IMR-90 (cell line): ENCODE measurements at regions not wholly inside any gene's neighbourhood (a gene's known extent, or its start where the extent isn't known, plus 50 kb on each side); places are given as distances from the start of the nearest gene placed in this dataset.

Experiments used
- ATAC-seq: fragments of 200-7000 bp; cut with Tn5 transposase; 2 replicates; pipeline ENCODE4 v1.9.1; 2020; ENCODE audit warnings: low read depth, mild to moderate bottlenecking, moderate library complexity
- BruUV-seq: library from RNA; stranded (reverse); fragments of 400-500 nt; replicated peaks from 2 replicates; lab custom pipeline; 2021; lab: Mats Ljungman, UMichigan
- CTCF ChIA-PET: fragments of 300-600 bp; formaldehyde crosslinking; extraction: SDS; loops from one replicate; lab custom pipeline; 2021; ENCODE audit warnings: antibody characterized with exemption; lab: Yijun Ruan, JAX
- POLR2A ChIA-PET: fragments of 300-600 bp; sonication (Branson Sonifier 250); formaldehyde crosslinking; loops from one replicate; lab custom pipeline; 2022; ENCODE audit warnings: antibody characterized with exemption; ENCODE audit not compliant: unreplicated experiment; lab: Charles Lee
- DNase-seq: peaks from one replicate; pipeline ENCODE4 v3.0.0; 2013
- H2AFZ ChIP-seq: replicated peaks from 2 replicates; pipeline ENCODE3; 2013; ENCODE audit warnings: low read length, mild to moderate bottlenecking; ENCODE audit not compliant: poor library complexity
- H2AK5ac ChIP-seq: 2 replicates; pipeline ENCODE4 v1.6.1; 2013; ENCODE audit warnings: low read depth, low read length, inconsistent platforms
- H2AK9ac ChIP-seq: replicated peaks from 2 replicates; pipeline ENCODE3; 2013; ENCODE audit warnings: mild to moderate bottlenecking, low read depth, low read length, moderate library complexity; ENCODE audit not compliant: poor library complexity
- H2BK120ac ChIP-seq: 2 replicates; pipeline ENCODE4 v1.6.1; 2013; ENCODE audit warnings: low read depth, low read length, inconsistent platforms
- H2BK15ac ChIP-seq: 3 replicates; pipeline ENCODE4 v1.6.1; 2013; ENCODE audit warnings: low read depth, low read length, inconsistent platforms
- H2BK20ac ChIP-seq: 2 replicates; pipeline ENCODE4 v1.6.1; 2013; ENCODE audit warnings: low read depth, mild to moderate bottlenecking, inconsistent platforms, low read length, moderate library complexity
- H2BK5ac ChIP-seq: 2 replicates; pipeline ENCODE4 v1.6.1; 2013; ENCODE audit warnings: mild to moderate bottlenecking, low read depth, low read length, inconsistent platforms; ENCODE audit not compliant: poor library complexity, severe bottlenecking
- H3K14ac ChIP-seq: replicated peaks from 2 replicates; pipeline ENCODE4 v1.6.1; 2013; ENCODE audit warnings: low read depth, low read length, inconsistent platforms
- H3K18ac ChIP-seq: 2 replicates; pipeline ENCODE4 v1.6.1; 2013; ENCODE audit warnings: low read depth, low read length, control low read depth
- H3K23ac ChIP-seq: 2 replicates; pipeline ENCODE4 v1.6.1; 2013; ENCODE audit warnings: low read depth, low read length, inconsistent platforms
- H3K27ac ChIP-seq: 2 replicates; pipeline ENCODE4 v1.5.1; 2013; ENCODE audit warnings: mild to moderate bottlenecking, control low read depth, low read length; ENCODE audit not compliant: insufficient read depth
- H3K27me3 ChIP-seq: 2 replicates; pipeline ENCODE4 v1.6.1; 2013; ENCODE audit warnings: low read length; ENCODE audit not compliant: control insufficient read depth, insufficient read depth
- H3K36me3 ChIP-seq: 2 replicates; pipeline ENCODE4 v1.6.1; 2013; ENCODE audit warnings: low read length, mixed read lengths; ENCODE audit not compliant: control insufficient read depth, insufficient read depth
- H3K4ac ChIP-seq: 2 replicates; pipeline ENCODE4 v1.6.1; 2013; ENCODE audit warnings: low read depth, low read length, inconsistent platforms
- H3K4me1 ChIP-seq: 2 replicates; pipeline ENCODE4 v1.6.1; 2013; ENCODE audit warnings: low read length, mixed read lengths; ENCODE audit not compliant: control insufficient read depth, insufficient read depth
- H3K4me2 ChIP-seq: 2 replicates; pipeline ENCODE4 v1.6.1; 2013; ENCODE audit warnings: low read depth, mild to moderate bottlenecking, control low read depth, low read length, moderate library complexity
- H3K4me3 ChIP-seq: 2 replicates; pipeline ENCODE4 v1.5.1; 2013; ENCODE audit warnings: low read depth, mild to moderate bottlenecking, control low read depth, low read length, moderate library complexity; ENCODE audit not compliant: insufficient read depth
- H3K56ac ChIP-seq: 2 replicates; pipeline ENCODE4 v1.6.1; 2013; ENCODE audit warnings: low read length, inconsistent platforms; ENCODE audit not compliant: insufficient read depth; ENCODE audit errors: extremely low read depth
- H3K79me1 ChIP-seq, 2 experiments: 2 replicates each; pipeline ENCODE4 v1.6.1; 2013; ENCODE audit warnings: low read length in 2 of 2, inconsistent platforms in 1 of 2, low read depth in 1 of 2
- H3K9ac ChIP-seq: 2 replicates; pipeline ENCODE4 v1.6.1; 2013; ENCODE audit warnings: low read depth, low read length, control low read depth
- H3K9me1 ChIP-seq: 2 replicates; pipeline ENCODE4 v1.6.1; 2013; ENCODE audit warnings: low read length, inconsistent platforms; ENCODE audit not compliant: insufficient read depth
- H3K9me3 ChIP-seq: 2 replicates; pipeline ENCODE4 v1.6.1; 2013; ENCODE audit warnings: low read length; ENCODE audit not compliant: control insufficient read depth, insufficient read depth
- H4K20me1 ChIP-seq: 2 replicates; pipeline ENCODE4 v1.6.1; 2013; ENCODE audit warnings: low read length, inconsistent platforms; ENCODE audit not compliant: insufficient read depth
- H4K5ac ChIP-seq: 2 replicates; pipeline ENCODE4 v1.6.1; 2013; ENCODE audit warnings: mild to moderate bottlenecking, low read depth, low read length, control low read depth
- H4K8ac ChIP-seq, 2 experiments: 2 replicates each; pipeline ENCODE4 v1.6.1; 2013; ENCODE audit warnings: low read depth in 2 of 2, low read length in 2 of 2, control low read depth in 1 of 2, inconsistent platforms in 1 of 2
- H4K91ac ChIP-seq: 2 replicates; pipeline ENCODE4 v1.6.1; 2013; ENCODE audit warnings: low read depth, low read length, inconsistent platforms; ENCODE audit not compliant: insufficient read depth
- BHLHE40 ChIP-seq: fragments of 150-350 bp; IDR thresholded peaks from 2 replicates; pipeline ENCODE4 v1.6.1; 2016; ENCODE audit warnings: mild to moderate bottlenecking, low read depth, low read length
- CEBPB ChIP-seq: IDR thresholded peaks from 2 replicates; pipeline ENCODE4 v1.6.1; 2012; ENCODE audit warnings: low read depth, low read length, improper control_type of control experiment
- CHD1 ChIP-seq: IDR thresholded peaks from 2 replicates; pipeline ENCODE4 v1.6.1; 2012; ENCODE audit warnings: low read depth, low read length, improper control_type of control experiment
- FOS ChIP-seq: fragments of 150-350 bp; IDR thresholded peaks from 2 replicates; pipeline ENCODE4 v1.6.1; 2016; ENCODE audit warnings: low read depth, low read length
- MAFK ChIP-seq: IDR thresholded peaks from 2 replicates; pipeline ENCODE4 v1.6.1; 2012; ENCODE audit warnings: low read depth, low read length, improper control_type of control experiment
- MAZ ChIP-seq: IDR thresholded peaks from 2 replicates; pipeline ENCODE4 v1.6.1; 2012; ENCODE audit warnings: low read depth, mild to moderate bottlenecking, low read length, improper control_type of control experiment, moderate library complexity, borderline replicate concordance
- MXI1 ChIP-seq: IDR thresholded peaks from 2 replicates; pipeline ENCODE4 v1.6.1; 2012; ENCODE audit warnings: low read depth, mild to moderate bottlenecking, low read length, moderate library complexity, borderline replicate concordance
- NFE2L2 ChIP-seq: fragments of 150-350 bp; IDR thresholded peaks from 2 replicates; pipeline ENCODE4 v1.6.1; 2016; ENCODE audit warnings: low read depth, mild to moderate bottlenecking, low read length
- POLR2A ChIP-seq: IDR thresholded peaks from 2 replicates; pipeline ENCODE4 v1.6.1; 2012; ENCODE audit warnings: mild to moderate bottlenecking, low read depth, low read length
- RAD21 ChIP-seq: IDR thresholded peaks from 2 replicates; pipeline ENCODE4 v1.6.1; 2012; ENCODE audit warnings: low read length, improper control_type of control experiment
- RCOR1 ChIP-seq: IDR thresholded peaks from 2 replicates; pipeline ENCODE4 v1.6.1; 2012; ENCODE audit warnings: mild to moderate bottlenecking, low read length, improper control_type of control experiment; ENCODE audit not compliant: insufficient replicate concordance
- RFX5 ChIP-seq: IDR thresholded peaks from 2 replicates; pipeline ENCODE4 v1.8.0; 2012; ENCODE audit warnings: low read depth, mild to moderate bottlenecking, low read length, moderate library complexity
- SMC3 ChIP-seq: fragments of 150-350 bp; IDR thresholded peaks from 2 replicates; pipeline ENCODE4 v1.6.1; 2016; ENCODE audit warnings: low read depth, mild to moderate bottlenecking, antibody characterized with exemption, low read length, moderate library complexity
- WGBS, 2 experiments: methylation state at CpG; one replicate each; pipeline versions ENCODE4 v1.1.5 to v1.1.7; 2013; ENCODE audit warnings: missing lambda C conversion rate in 2 of 2; ENCODE audit not compliant: insufficient read length in 1 of 2; ENCODE audit errors: extremely low coverage in 2 of 2; 5-methylcytosine and 5-hydroxymethylcytosine counted together
- dilution Hi-C: fragments of 300-500 bp; cut with HindIII; formaldehyde crosslinking; loops from one replicate; pipeline ENCODE4 v1.14.3; 2018; ENCODE audit warnings: low sequenced_read_pairs; ENCODE audit not compliant: unreplicated experiment
- in situ Hi-C: fragments of 300-500 bp; cut with MboI; formaldehyde crosslinking; loops from 3 replicates; pipeline ENCODE4 v1.14.3; 2019; ENCODE audit warnings: low sequenced_read_pairs, inconsistent platforms, mixed read lengths
- intact Hi-C: fragments of 100-400 bp; cut with micrococcal nuclease; formaldehyde crosslinking; loops from 2 replicates; pipeline ENCODE4 v1.10.0; 2022
- TF ChIP-seq, protein P1 (sequence below): fragments of 150-350 bp; IDR thresholded peaks from 2 replicates; pipeline ENCODE4 v1.6.1; 2017; ENCODE audit warnings: mild to moderate bottlenecking, antibody characterized with exemption, low read length, low read depth
- TF ChIP-seq, protein P2 (sequence below): fragments of 150-350 bp; IDR thresholded peaks from 2 replicates; pipeline ENCODE4 v1.6.1; 2016; ENCODE audit warnings: low read depth, mild to moderate bottlenecking, low read length, moderate library complexity, borderline replicate concordance
- TF ChIP-seq, protein P3 (sequence below): conservative IDR thresholded peaks from 2 replicates; pipeline ENCODE4 v1.5.1; 2012; ENCODE audit warnings: mild to moderate bottlenecking, low read depth, low read length, improper control_type of control experiment

DNA sequence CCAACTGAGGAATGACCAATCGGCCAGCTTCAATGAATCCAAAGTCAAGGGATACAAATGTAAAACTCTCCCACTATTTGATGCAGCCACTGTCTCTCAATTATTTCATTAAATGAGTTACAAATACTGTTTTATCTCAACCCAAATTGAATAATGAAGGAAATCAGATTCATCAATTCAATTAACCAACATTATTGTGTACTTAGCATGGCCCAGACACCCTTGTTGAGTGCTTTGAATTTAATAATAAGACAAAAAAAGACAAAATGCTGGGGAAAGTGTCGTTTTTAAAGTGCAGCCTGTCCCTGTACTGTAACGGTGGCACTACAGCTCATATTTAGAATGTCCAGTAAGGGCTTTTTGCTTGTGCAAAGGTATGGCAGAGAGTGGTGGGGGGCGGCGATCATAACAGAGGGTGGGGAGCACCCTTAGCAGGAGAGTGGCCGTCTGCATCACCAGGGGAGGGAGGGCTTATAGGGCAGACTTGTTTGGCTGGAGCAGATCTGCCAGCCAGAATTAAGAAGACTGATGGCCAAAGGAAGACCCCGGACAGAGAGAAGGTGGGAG is 123.8 kb upstream of the GALNT2 start:
- H3K23ac ChIP-seq, result no peak overlapping the region
- H2AK9ac ChIP-seq, result no peak overlapping the region
- no peaks in the 10 kb centered on the region for H3K9me3 ChIP-seq
- no peaks in the 10 kb centered on the region; the same call in 1 of the 2 replicates for H3K27me3 ChIP-seq
- no peak overlapping the region for H3K4me2 ChIP-seq
- no peak overlapping the region for H4K91ac ChIP-seq
- H2AFZ ChIP-seq, result no peak overlapping the region
- no peak overlapping the region for H3K9ac ChIP-seq
- POLR2A ChIA-PET, result no interaction called here
- intact Hi-C loops (no loop called here), in situ Hi-C loops (no loop called here), dilution Hi-C loops (no loop called here)
- H2BK20ac ChIP-seq, result no peak overlapping the region
- no TSS peak for BruUV-seq
- H3K79me1 ChIP-seq, result no peaks in the 10 kb centered on the region
- TF ChIP-seq FOS (no peak), MAFK (no peak), NFE2L2 (no peak), RAD21 (no peak), POLR2A (no peak), CHD1 (no peak), MAZ (no peak), BHLHE40 (no peak), MXI1 (no peak), RFX5 (no peak), RCOR1 (no peak), CEBPB (no peak), SMC3 (no peak)
- TF ChIP-seq, protein P1, sequence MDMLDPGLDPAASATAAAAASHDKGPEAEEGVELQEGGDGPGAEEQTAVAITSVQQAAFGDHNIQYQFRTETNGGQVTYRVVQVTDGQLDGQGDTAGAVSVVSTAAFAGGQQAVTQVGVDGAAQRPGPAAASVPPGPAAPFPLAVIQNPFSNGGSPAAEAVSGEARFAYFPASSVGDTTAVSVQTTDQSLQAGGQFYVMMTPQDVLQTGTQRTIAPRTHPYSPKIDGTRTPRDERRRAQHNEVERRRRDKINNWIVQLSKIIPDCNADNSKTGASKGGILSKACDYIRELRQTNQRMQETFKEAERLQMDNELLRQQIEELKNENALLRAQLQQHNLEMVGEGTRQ, result no peak
- TF ChIP-seq, protein P2, sequence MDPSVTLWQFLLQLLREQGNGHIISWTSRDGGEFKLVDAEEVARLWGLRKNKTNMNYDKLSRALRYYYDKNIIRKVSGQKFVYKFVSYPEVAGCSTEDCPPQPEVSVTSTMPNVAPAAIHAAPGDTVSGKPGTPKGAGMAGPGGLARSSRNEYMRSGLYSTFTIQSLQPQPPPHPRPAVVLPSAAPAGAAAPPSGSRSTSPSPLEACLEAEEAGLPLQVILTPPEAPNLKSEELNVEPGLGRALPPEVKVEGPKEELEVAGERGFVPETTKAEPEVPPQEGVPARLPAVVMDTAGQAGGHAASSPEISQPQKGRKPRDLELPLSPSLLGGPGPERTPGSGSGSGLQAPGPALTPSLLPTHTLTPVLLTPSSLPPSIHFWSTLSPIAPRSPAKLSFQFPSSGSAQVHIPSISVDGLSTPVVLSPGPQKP, result no peak
- TF ChIP-seq, protein P3, sequence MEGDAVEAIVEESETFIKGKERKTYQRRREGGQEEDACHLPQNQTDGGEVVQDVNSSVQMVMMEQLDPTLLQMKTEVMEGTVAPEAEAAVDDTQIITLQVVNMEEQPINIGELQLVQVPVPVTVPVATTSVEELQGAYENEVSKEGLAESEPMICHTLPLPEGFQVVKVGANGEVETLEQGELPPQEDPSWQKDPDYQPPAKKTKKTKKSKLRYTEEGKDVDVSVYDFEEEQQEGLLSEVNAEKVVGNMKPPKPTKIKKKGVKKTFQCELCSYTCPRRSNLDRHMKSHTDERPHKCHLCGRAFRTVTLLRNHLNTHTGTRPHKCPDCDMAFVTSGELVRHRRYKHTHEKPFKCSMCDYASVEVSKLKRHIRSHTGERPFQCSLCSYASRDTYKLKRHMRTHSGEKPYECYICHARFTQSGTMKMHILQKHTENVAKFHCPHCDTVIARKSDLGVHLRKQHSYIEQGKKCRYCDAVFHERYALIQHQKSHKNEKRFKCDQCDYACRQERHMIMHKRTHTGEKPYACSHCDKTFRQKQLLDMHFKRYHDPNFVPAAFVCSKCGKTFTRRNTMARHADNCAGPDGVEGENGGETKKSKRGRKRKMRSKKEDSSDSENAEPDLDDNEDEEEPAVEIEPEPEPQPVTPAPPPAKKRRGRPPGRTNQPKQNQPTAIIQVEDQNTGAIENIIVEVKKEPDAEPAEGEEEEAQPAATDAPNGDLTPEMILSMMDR, result no peak
- H4K5ac ChIP-seq, result no peak overlapping the region
- CTCF ChIA-PET, result interaction anchor here (0.6 kb wide), 1 partner anchor 94 kb away, joined by 3 read pairs; no protein-coding TSS in a partner anchor
- no peak overlapping the region for H3K56ac ChIP-seq
- H3K9me1 ChIP-seq, result no peaks in the 10 kb centered on the region
- no peak overlapping the region for H3K4me3 ChIP-seq
- H3K27ac ChIP-seq, result no peak overlapping the region
- no peak overlapping the region for H2AK5ac ChIP-seq
- no peak overlapping the region for H3K4ac ChIP-seq
- WGBS, 2 experiments, result 0% methylated on average over 1 of the region's 7 CpGs; no CpG with 5 or more reads in 1 of the 2 experiments
- DNase-seq, result no peak
- H3K36me3 ChIP-seq, result no peaks in the 10 kb centered on the region
- H3K18ac ChIP-seq, result no peak overlapping the region
- H4K8ac ChIP-seq, result no peak overlapping the region
- no peak for ATAC-seq
- H2BK5ac ChIP-seq, result no peak overlapping the region
- no peak overlapping the region for H2BK120ac ChIP-seq
- H3K4me1 ChIP-seq, result no peaks in the 10 kb centered on the region
- H2BK15ac ChIP-seq, result no peak overlapping the region
- H3K14ac ChIP-seq, result no peak overlapping the region
- no peaks in the 10 kb centered on the region for H4K20me1 ChIP-seq
